HEK293 (cell line): ENCODE measurements at regions not wholly inside any gene's neighbourhood (a gene's known extent, or its start where the extent isn't known, plus 50 kb on each side); places are given as distances from the start of the nearest gene placed in this dataset.

ENCODE experiments used
- CTCF ChIA-PET: fragments of 350-600 bp; formaldehyde crosslinking; extraction: SDS; loops from one replicate; lab custom pipeline; 2021; ENCODE audit warnings: antibody characterized with exemption; lab: Yijun Ruan, JAX
- POLR2A ChIA-PET: fragments of 300-600 bp; formaldehyde crosslinking; extraction: SDS; loops from one replicate; lab custom pipeline; 2020; ENCODE audit warnings: antibody characterized with exemption, inconsistent platforms; lab: Yijun Ruan, JAX
- H3K27ac ChIP-seq: fragments of 200-500 bp; sonication (Bioruptor generic); 2 replicates; pipeline ENCODE4 v1.5.1; 2014; ENCODE audit warnings: low read depth, low read length, control low read depth, inconsistent platforms; ENCODE audit errors: extremely low read depth
- H3K36me3 ChIP-seq, 2 experiments: fragments of 200-500 bp in 1 of 2; sonication (Bioruptor generic) in 1 of 2; 1 replicate in 1 of 2; 2 replicates in 1 of 2; pipeline ENCODE4 v1.5.1; 2014 to 2017; ENCODE audit warnings: inconsistent platforms in 2 of 2, low read length in 2 of 2; ENCODE audit not compliant: control insufficient read depth in 2 of 2, insufficient read depth in 1 of 2
- H3K4me1 ChIP-seq: fragments of 200-500 bp; sonication (Bioruptor generic); 2 replicates; pipeline ENCODE4 v1.5.1; 2014; ENCODE audit warnings: mild to moderate bottlenecking, low read length, inconsistent platforms; ENCODE audit not compliant: control insufficient read depth, insufficient read depth
- H3K4me3 ChIP-seq: 2 replicates; pipeline ENCODE4 v1.5.1; 2011; ENCODE audit warnings: low read depth, mild to moderate bottlenecking, control low read depth, low read length, moderate library complexity
- H3K9me3 ChIP-seq: fragments of 200-500 bp; sonication (Bioruptor generic); 2 replicates; pipeline ENCODE4 v1.5.1; 2014; ENCODE audit warnings: low read depth, low read length, inconsistent platforms; ENCODE audit not compliant: control insufficient read depth, insufficient read depth
- FEZF1 ChIP-seq: fragments of 450-650 bp; formaldehyde crosslinking; IDR thresholded peaks from 2 replicates; pipeline ENCODE4 v1.5.1; 2016; ENCODE audit warnings: missing biosample characterization, missing genetic modification characterization
- REPIN1 ChIP-seq: fragments of 450-650 bp; formaldehyde crosslinking; IDR thresholded peaks from 2 replicates; pipeline ENCODE4 v1.5.1; 2017; ENCODE audit warnings: missing biosample characterization, missing genetic modification characterization, low read depth
- TCF7L2 ChIP-seq: IDR thresholded peaks from 2 replicates; pipeline ENCODE4 v1.6.1; 2011; ENCODE audit warnings: low read depth, mild to moderate bottlenecking, inconsistent platforms, low read length, moderate library complexity, borderline replicate concordance
- TRIM28 ChIP-seq: IDR thresholded peaks from 2 replicates; pipeline ENCODE4 v1.6.1; 2011; ENCODE audit warnings: low read length, control low read depth, borderline replicate concordance
- ZNF2 ChIP-seq: fragments of 450-650 bp; formaldehyde crosslinking; IDR thresholded peaks from 2 replicates; pipeline ENCODE4 v1.5.1; 2016; ENCODE audit warnings: missing biosample characterization, missing genetic modification characterization
- ZNF223 ChIP-seq: fragments of 450-650 bp; formaldehyde crosslinking; IDR thresholded peaks from 2 replicates; pipeline ENCODE4 v1.5.1; 2016; ENCODE audit warnings: missing biosample characterization, missing genetic modification characterization
- ZNF274 ChIP-seq, 2 experiments: fragments of 200-500 bp in 1 of 2; fragments of 450-650 bp in 1 of 2; sonication (Bioruptor generic) in 1 of 2; formaldehyde crosslinking in 1 of 2; IDR thresholded peaks; 2 replicates each; pipeline versions ENCODE4 v1.5.1 to v1.6.1; 2014 to 2016; ENCODE audit warnings: borderline replicate concordance in 1 of 2, inconsistent platforms in 1 of 2, low read length in 1 of 2, missing biosample characterization in 1 of 2, missing genetic modification characterization in 1 of 2
- ZNF302 ChIP-seq: fragments of 450-650 bp; formaldehyde crosslinking; IDR thresholded peaks from 2 replicates; pipeline ENCODE4 v1.5.1; 2016; ENCODE audit warnings: missing biosample characterization, missing genetic modification characterization, low read depth
- ZNF324 ChIP-seq: fragments of 450-650 bp; formaldehyde crosslinking; IDR thresholded peaks from 2 replicates; pipeline ENCODE4 v1.5.1; 2016; ENCODE audit warnings: missing biosample characterization, missing genetic modification characterization
- ZNF366 ChIP-seq: fragments of 450-650 bp; formaldehyde crosslinking; conservative IDR thresholded peaks from 2 replicates; pipeline ENCODE4 v1.5.1; 2016; ENCODE audit warnings: missing biosample characterization, missing genetic modification characterization
- ZNF585B ChIP-seq: fragments of 450-650 bp; formaldehyde crosslinking; IDR thresholded peaks from 2 replicates; pipeline ENCODE4 v1.5.1; 2016; ENCODE audit warnings: missing biosample characterization, missing genetic modification characterization
- ZSCAN23 ChIP-seq: fragments of 450-650 bp; formaldehyde crosslinking; IDR thresholded peaks from 2 replicates; pipeline ENCODE4 v1.5.1; 2016; ENCODE audit warnings: missing biosample characterization, missing genetic modification characterization
- TF ChIP-seq, protein P1 (sequence below): fragments of 450-650 bp; formaldehyde crosslinking; IDR thresholded peaks from 2 replicates; pipeline ENCODE4 v1.5.1; 2017; ENCODE audit warnings: missing biosample characterization, missing genetic modification characterization
- TF ChIP-seq, protein P2 (sequence below): fragments of 450-650 bp; formaldehyde crosslinking; IDR thresholded peaks from 2 replicates; pipeline ENCODE4 v1.5.1; 2016; ENCODE audit warnings: missing biosample characterization, missing genetic modification characterization
- TF ChIP-seq, protein P3 (sequence below): fragments of 450-650 bp; formaldehyde crosslinking; IDR thresholded peaks from 2 replicates; pipeline ENCODE4 v1.5.1; 2017; ENCODE audit warnings: missing biosample characterization, mild to moderate bottlenecking, missing genetic modification characterization, moderate library complexity

DNA sequence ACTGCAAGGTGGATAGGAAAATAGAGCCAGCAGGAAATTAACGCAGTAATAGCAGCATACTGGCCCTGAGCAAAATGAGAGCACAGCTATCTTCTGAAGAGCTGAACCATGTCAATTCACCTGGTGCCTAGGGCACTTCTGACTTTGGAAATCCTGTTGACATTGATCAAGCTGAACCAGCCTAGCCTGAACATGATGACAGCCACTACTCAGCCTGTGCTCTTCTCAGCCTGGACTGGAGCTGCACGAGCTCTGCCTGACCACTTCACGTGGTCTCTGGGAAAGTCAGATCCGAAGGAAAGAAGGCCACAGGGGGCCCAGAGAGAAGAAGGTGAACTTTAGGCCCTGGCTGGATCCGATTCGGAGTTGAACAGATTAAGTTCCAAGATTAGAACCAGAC lies 421.9 kb downstream of the LPIN1 start:
- Histone ChIP-seq H3K4me1 (no peaks in the 10 kb centered on the region), H3K27ac (no peak overlapping the region), H3K4me3 (no peak overlapping the region), H3K36me3 (no peaks in the 10 kb centered on the region)
- ChIA-PET POLR2A (no interaction called here), CTCF (interaction anchor here (0.6 kb wide), 1 partner anchor 339 kb away, joined by 4 read pairs; no protein-coding TSS in a partner anchor)
- no peak for TF ChIP-seq ZNF223
- TF ChIP-seq, protein P1, sequence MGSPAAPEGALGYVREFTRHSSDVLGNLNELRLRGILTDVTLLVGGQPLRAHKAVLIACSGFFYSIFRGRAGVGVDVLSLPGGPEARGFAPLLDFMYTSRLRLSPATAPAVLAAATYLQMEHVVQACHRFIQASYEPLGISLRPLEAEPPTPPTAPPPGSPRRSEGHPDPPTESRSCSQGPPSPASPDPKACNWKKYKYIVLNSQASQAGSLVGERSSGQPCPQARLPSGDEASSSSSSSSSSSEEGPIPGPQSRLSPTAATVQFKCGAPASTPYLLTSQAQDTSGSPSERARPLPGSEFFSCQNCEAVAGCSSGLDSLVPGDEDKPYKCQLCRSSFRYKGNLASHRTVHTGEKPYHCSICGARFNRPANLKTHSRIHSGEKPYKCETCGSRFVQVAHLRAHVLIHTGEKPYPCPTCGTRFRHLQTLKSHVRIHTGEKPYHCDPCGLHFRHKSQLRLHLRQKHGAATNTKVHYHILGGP (tag by site-specific recombination) = no peak
- no peak for TF ChIP-seq ZNF274 (IDR thresholded peaks at IDR 0.05; ENCODE audit: low read length)
- TF ChIP-seq ZNF274 (tag by site-specific recombination; IDR thresholded peaks at IDR 0.05; ENCODE audit: borderline replicate concordance) = no peak
- no peak for TF ChIP-seq FEZF1 (tag by site-specific recombination)
- TF ChIP-seq ZNF324 = no peak
- TF ChIP-seq, protein P2, sequence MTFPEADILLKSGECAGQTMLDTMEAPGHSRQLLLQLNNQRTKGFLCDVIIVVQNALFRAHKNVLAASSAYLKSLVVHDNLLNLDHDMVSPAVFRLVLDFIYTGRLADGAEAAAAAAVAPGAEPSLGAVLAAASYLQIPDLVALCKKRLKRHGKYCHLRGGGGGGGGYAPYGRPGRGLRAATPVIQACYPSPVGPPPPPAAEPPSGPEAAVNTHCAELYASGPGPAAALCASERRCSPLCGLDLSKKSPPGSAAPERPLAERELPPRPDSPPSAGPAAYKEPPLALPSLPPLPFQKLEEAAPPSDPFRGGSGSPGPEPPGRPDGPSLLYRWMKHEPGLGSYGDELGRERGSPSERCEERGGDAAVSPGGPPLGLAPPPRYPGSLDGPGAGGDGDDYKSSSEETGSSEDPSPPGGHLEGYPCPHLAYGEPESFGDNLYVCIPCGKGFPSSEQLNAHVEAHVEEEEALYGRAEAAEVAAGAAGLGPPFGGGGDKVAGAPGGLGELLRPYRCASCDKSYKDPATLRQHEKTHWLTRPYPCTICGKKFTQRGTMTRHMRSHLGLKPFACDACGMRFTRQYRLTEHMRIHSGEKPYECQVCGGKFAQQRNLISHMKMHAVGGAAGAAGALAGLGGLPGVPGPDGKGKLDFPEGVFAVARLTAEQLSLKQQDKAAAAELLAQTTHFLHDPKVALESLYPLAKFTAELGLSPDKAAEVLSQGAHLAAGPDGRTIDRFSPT (tag by site-specific recombination) = no peak
- TF ChIP-seq, protein P3, sequence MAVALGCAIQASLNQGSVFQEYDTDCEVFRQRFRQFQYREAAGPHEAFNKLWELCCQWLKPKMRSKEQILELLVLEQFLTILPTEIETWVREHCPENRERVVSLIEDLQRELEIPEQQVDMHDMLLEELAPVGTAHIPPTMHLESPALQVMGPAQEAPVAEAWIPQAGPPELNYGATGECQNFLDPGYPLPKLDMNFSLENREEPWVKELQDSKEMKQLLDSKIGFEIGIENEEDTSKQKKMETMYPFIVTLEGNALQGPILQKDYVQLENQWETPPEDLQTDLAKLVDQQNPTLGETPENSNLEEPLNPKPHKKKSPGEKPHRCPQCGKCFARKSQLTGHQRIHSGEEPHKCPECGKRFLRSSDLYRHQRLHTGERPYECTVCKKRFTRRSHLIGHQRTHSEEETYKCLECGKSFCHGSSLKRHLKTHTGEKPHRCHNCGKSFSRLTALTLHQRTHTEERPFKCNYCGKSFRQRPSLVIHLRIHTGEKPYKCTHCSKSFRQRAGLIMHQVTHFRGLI (tag by site-specific recombination) = no peak
- TF ChIP-seq, all 188 proteins: peak for 0
- H3K9me3 ChIP-seq = no peaks in the 10 kb centered on the region

DNA sequence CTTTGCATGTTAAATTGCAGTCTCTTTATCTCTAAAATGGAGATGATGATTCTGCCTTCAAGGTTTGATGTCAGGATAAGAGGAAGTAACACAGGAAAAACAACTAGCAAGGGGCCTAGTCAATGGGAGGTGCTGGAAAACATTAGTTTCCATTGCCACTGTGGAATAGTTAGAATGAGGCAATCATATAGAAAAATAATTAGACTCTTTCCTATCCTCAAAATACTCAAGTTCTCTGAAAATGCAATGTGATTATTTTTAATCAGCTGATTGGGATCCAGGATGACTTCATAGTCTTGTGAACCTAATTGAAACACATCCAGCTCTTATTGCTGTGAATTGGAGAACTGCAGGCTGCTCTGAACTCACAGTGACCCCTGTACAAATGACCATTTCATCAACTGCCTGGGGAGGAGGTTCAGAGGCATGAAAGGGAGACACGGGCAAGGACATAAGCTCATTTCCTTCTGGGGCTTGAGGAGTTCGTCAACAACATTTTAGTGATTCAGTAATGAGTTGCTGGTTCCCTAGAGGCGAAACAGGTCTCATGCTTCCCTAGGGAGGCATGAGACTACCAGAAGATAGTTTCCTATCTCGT lies 422.5 kb downstream of the LPIN1 start:
- no peaks in the 10 kb centered on the region for H3K4me1 ChIP-seq
- H3K9me3 ChIP-seq = no peaks in the 10 kb centered on the region
- H3K27ac ChIP-seq = no peak overlapping the region
- TF ChIP-seq TRIM28 (0 out of 2 replicates have a peak, but pooled peaks have one; percentile 37), FEZF1 (tag by site-specific recombination) (no peak)
- no peak overlapping the region for H3K4me3 ChIP-seq
- H3K36me3 ChIP-seq = no peaks in the 10 kb centered on the region
- ChIA-PET CTCF (interaction anchor here (0.6 kb wide), 2 partner anchors 228 to 340 kb away, joined by 3 to 4 read pairs; no protein-coding TSS in a partner anchor), POLR2A (no interaction called here)

DNA sequence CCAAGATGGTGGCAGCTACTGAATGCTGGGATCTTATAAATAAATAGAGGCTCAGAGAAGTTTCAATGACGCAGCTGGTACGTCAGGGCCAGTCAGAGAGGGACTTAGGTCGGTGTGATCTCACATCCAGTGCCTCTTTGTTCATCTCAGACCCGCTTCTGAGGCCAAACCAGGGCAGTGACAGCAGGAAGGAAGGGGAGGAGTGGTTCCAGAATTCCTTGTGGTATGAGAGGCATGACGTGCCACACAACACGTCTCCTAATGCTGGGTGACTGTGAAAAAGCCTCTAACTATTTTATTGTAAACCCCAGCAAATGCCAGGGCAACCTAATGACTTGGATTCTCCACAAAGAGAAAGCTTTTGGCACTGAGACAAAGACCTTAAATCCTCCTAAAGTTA lies 423.3 kb downstream of the LPIN1 start:
- POLR2A ChIA-PET = no interaction called here
- H3K4me1 ChIP-seq = no peaks in the 10 kb centered on the region
- no peaks in the 10 kb centered on the region for H3K9me3 ChIP-seq
- no peak overlapping the region for H3K27ac ChIP-seq
- no peak overlapping the region for H3K4me3 ChIP-seq
- no peaks in the 10 kb centered on the region for H3K36me3 ChIP-seq
- TF ChIP-seq ZNF366 = no peak
- TF ChIP-seq, all 188 proteins: peak for 0
- CTCF ChIA-PET = interaction anchor here (0.6 kb wide), 1 partner anchor 227 kb away, joined by 3 read pairs; no protein-coding TSS in a partner anchor

DNA sequence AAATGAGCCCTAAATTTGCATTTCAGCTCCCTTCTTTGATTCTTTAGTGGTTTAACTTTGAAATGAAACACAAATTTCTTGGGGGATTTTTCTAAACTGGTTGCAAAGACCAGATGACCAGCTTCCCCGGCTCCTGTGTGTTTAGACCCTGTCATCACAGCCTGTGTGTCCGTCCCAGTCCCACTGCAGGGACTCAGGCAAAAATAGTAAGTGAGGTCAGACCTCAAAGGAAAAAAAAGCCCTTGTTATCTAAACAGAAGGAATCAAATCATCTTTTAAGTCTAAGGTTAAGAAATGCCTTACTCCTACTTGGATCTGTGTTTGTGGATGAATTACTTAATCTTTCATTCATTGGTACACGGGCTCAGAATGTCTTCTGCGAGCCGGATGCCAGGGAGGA lies 423.7 kb downstream of the LPIN1 start:
- H3K4me3 ChIP-seq = no peak overlapping the region
- no peaks in the 10 kb centered on the region for H3K36me3 ChIP-seq
- no peak overlapping the region for H3K27ac ChIP-seq
- ChIA-PET CTCF (no interaction called here), POLR2A (no interaction called here)
- H3K9me3 ChIP-seq = no peaks in the 10 kb centered on the region
- no peaks in the 10 kb centered on the region for H3K4me1 ChIP-seq
- TF ChIP-seq ZNF585B (tag by site-specific recombination) = no peak
- no peak for TF ChIP-seq ZNF302 (tag by site-specific recombination)
- TF ChIP-seq TCF7L2 = no peak
- TF ChIP-seq ZNF2 (tag by site-specific recombination) = no peak
- TF ChIP-seq REPIN1 (tag by site-specific recombination) = no peak
- no peak for TF ChIP-seq ZSCAN23 (tag by site-specific recombination)
- TF ChIP-seq, all 188 proteins: peak for 0
